ENCODE measurements at regions not wholly inside any gene's neighbourhood (a gene's known extent, or its start where the extent isn't known, plus 50 kb on each side); places are given as distances from the start of the nearest gene placed in this dataset.

- 40% methylated on average over 12 of the region's 16 CpGs for WGBS (ENCODE audit: low lambda C conversion rate, missing lambda C conversion rate)
- TF ChIP-seq CTCF (IDR thresholded peaks at IDR 0.05; ENCODE audit: poor library complexity), result peak; percentile 67
- TF ChIP-seq EZH2phosphoT487 (IDR thresholded peaks at IDR 0.05; ENCODE audit: low read depth, severe bottlenecking, unreplicated experiment), result no peak
- H3K4me1 ChIP-seq (ENCODE audit: insufficient read depth), result no peaks in the 10 kb centered on the region
- H3K4me2 ChIP-seq, result peak overlapping the region; percentile 17
- no peaks in the 10 kb centered on the region for H3K9me3 ChIP-seq (ENCODE audit: low read depth)
- no peaks in the 10 kb centered on the region for H3K36me3 ChIP-seq (replicated peaks; ENCODE audit: insufficient read depth, low read depth)
- no peak overlapping the region for H3K27ac ChIP-seq
- peaks cover 3% of the 10 kb centered on the region for H3K27me3 ChIP-seq
- no peak overlapping the region for H2AFZ ChIP-seq
- no peak overlapping the region for H3K4me3 ChIP-seq
- no peaks in the 10 kb centered on the region for H3K9me2 ChIP-seq (replicated peaks; ENCODE audit: insufficient read depth)
- H4K20me1 ChIP-seq (ENCODE audit: insufficient read depth, poor library complexity, severe bottlenecking), result no peaks in the 10 kb centered on the region
- no peaks in the 10 kb centered on the region for H3K79me2 ChIP-seq
- DNase-seq (ENCODE audit: low spot score), result peak; percentile 73
Measured at GRCh38 chr6:912871-913835, 220.2 kb upstream of the EXOC2 start.

GRCh38 chr6:907928-908327, 215.0 kb upstream of the EXOC2 start:
- 92% methylated on average over 6 of the region's 6 CpGs for WGBS (ENCODE audit: low lambda C conversion rate, missing lambda C conversion rate)

GRCh38 chr6:906920-907319, 214.0 kb upstream of the EXOC2 start:
- Histone ChIP-seq H3K79me2 (no peaks in the 10 kb centered on the region), H3K27ac (no peak overlapping the region), H3K4me1 (ENCODE audit: insufficient read depth) (no peaks in the 10 kb centered on the region), H3K4me2 (no peak overlapping the region), H3K36me3 (replicated peaks; ENCODE audit: insufficient read depth, low read depth) (no peaks in the 10 kb centered on the region), H4K20me1 (ENCODE audit: insufficient read depth, poor library complexity, severe bottlenecking) (no peaks in the 10 kb centered on the region), H2AFZ (no peak overlapping the region), H3K4me3 (no peak overlapping the region), H3K27me3 (peaks cover 3% of the 10 kb centered on the region), H3K9me2 (replicated peaks; ENCODE audit: insufficient read depth) (no peaks in the 10 kb centered on the region), H3K9me3 (ENCODE audit: low read depth) (no peaks in the 10 kb centered on the region)
- 91% methylated on average over 11 of the region's 11 CpGs for WGBS (ENCODE audit: low lambda C conversion rate, missing lambda C conversion rate)
- TF ChIP-seq CTCF (IDR thresholded peaks at IDR 0.05; ENCODE audit: poor library complexity), result no peak
- TF ChIP-seq EZH2 (IDR thresholded peaks at IDR 0.05; ENCODE audit: borderline replicate concordance), result no peak
- no peak for TF ChIP-seq EZH2phosphoT487 (IDR thresholded peaks at IDR 0.05; ENCODE audit: low read depth, severe bottlenecking, unreplicated experiment)
- no peak for DNase-seq (ENCODE audit: low spot score)

More at GRCh38 chr6:907928-908327, 215.0 kb upstream of the EXOC2 start:
- no peaks in the 10 kb centered on the region for H3K36me3 ChIP-seq (replicated peaks; ENCODE audit: insufficient read depth, low read depth)
- no peaks in the 10 kb centered on the region for H4K20me1 ChIP-seq (ENCODE audit: insufficient read depth, poor library complexity, severe bottlenecking)
- H3K9me2 ChIP-seq (replicated peaks; ENCODE audit: insufficient read depth), result no peaks in the 10 kb centered on the region
- H3K4me2 ChIP-seq, result no peak overlapping the region
- no peaks in the 10 kb centered on the region for H3K79me2 ChIP-seq
- DNase-seq (ENCODE audit: low spot score), result no peak
- H3K4me3 ChIP-seq, result no peak overlapping the region
- no peak overlapping the region for H2AFZ ChIP-seq
- TF ChIP-seq EZH2phosphoT487 (IDR thresholded peaks at IDR 0.05; ENCODE audit: low read depth, severe bottlenecking, unreplicated experiment), result no peak
- no peaks in the 10 kb centered on the region for H3K4me1 ChIP-seq (ENCODE audit: insufficient read depth)
- H3K27me3 ChIP-seq, result peaks cover 3% of the 10 kb centered on the region
- H3K9me3 ChIP-seq (ENCODE audit: low read depth), result no peaks in the 10 kb centered on the region
- H3K27ac ChIP-seq, result no peak overlapping the region

GRCh38 chr6:905556-905955, 212.6 kb upstream of the EXOC2 start:
- no peaks in the 10 kb centered on the region for H3K9me3 ChIP-seq (ENCODE audit: low read depth)
- no peak for TF ChIP-seq EZH2 (IDR thresholded peaks at IDR 0.05; ENCODE audit: borderline replicate concordance)
- TF ChIP-seq CTCF (IDR thresholded peaks at IDR 0.05; ENCODE audit: poor library complexity), result no peak
- TF ChIP-seq EZH2phosphoT487 (IDR thresholded peaks at IDR 0.05; ENCODE audit: low read depth, severe bottlenecking, unreplicated experiment), result no peak
- H2AFZ ChIP-seq, result no peak overlapping the region
- no peaks in the 10 kb centered on the region for H3K79me2 ChIP-seq
- H3K4me3 ChIP-seq, result no peak overlapping the region
- no peak overlapping the region for H3K27ac ChIP-seq
- no peaks in the 10 kb centered on the region for H3K36me3 ChIP-seq (replicated peaks; ENCODE audit: insufficient read depth, low read depth)
- H4K20me1 ChIP-seq (ENCODE audit: insufficient read depth, poor library complexity, severe bottlenecking), result no peaks in the 10 kb centered on the region
- H3K4me2 ChIP-seq, result no peak overlapping the region
- H3K27me3 ChIP-seq, result no peaks in the 10 kb centered on the region
- no peaks in the 10 kb centered on the region for H3K9me2 ChIP-seq (replicated peaks; ENCODE audit: insufficient read depth)
- DNase-seq (ENCODE audit: low spot score), result no peak
- peaks cover 5% of the 10 kb centered on the region for H3K4me1 ChIP-seq (ENCODE audit: insufficient read depth)

All from hepatocyte (in vitro differentiated cells).